ENCODE measurements at regions not wholly inside any gene's neighbourhood (a gene's known extent, or its start where the extent isn't known, plus 50 kb on each side); places are given as distances from the start of the nearest gene placed in this dataset.

- no peak overlapping the region for H3K27ac ChIP-seq (ENCODE audit: insufficient read depth, low read length)
- no peak overlapping the region for H2AFZ ChIP-seq (replicated peaks; ENCODE audit: low read length, poor library complexity)
- no peak overlapping the region for H3K18ac ChIP-seq (ENCODE audit: low read depth, low read length)
- no peak overlapping the region for H2AK5ac ChIP-seq (ENCODE audit: low read depth, low read length)
- H3K4me3 ChIP-seq (ENCODE audit: insufficient read depth, low read depth, low read length): no peak overlapping the region
- H3K4ac ChIP-seq (ENCODE audit: low read depth, low read length): no peak overlapping the region
- no peak overlapping the region for H2BK120ac ChIP-seq (ENCODE audit: low read depth, low read length)
- H3K27me3 ChIP-seq (ENCODE audit: control insufficient read depth, insufficient read depth, low read length): no peaks in the 10 kb centered on the region
- H3K4me1 ChIP-seq (ENCODE audit: control insufficient read depth, insufficient read depth, low read length): no peaks in the 10 kb centered on the region
- H4K20me1 ChIP-seq (ENCODE audit: insufficient read depth, low read length): no peaks in the 10 kb centered on the region
- TF ChIP-seq RCOR1 (IDR thresholded peaks at IDR 0.05; ENCODE audit: insufficient replicate concordance, low read length): no peak
- no peak overlapping the region for H2BK20ac ChIP-seq (ENCODE audit: low read depth, low read length)
- H2BK15ac ChIP-seq (ENCODE audit: low read depth, low read length): no peak overlapping the region
- H3K9me1 ChIP-seq (ENCODE audit: insufficient read depth, low read length): no peaks in the 10 kb centered on the region
- no peak overlapping the region for H3K56ac ChIP-seq (ENCODE audit: extremely low read depth, insufficient read depth, low read length)
- no TSS peak for BruUV-seq (replicated peaks)
- no peak overlapping the region for H4K5ac ChIP-seq (ENCODE audit: low read depth, low read length)
- no peak overlapping the region for H4K8ac ChIP-seq (ENCODE audit: low read depth in 2 of 2, low read length in 2 of 2)
- H4K91ac ChIP-seq (ENCODE audit: insufficient read depth, low read depth, low read length): no peak overlapping the region
- no peak overlapping the region for H3K23ac ChIP-seq (ENCODE audit: low read depth, low read length)
- no peak overlapping the region for H2AK9ac ChIP-seq (replicated peaks; ENCODE audit: low read depth, low read length, poor library complexity)
- no peaks in the 10 kb centered on the region for H3K36me3 ChIP-seq (ENCODE audit: control insufficient read depth, insufficient read depth, low read length)
- dilution Hi-C loops (cut with HindIII; ENCODE audit: low sequenced_read_pairs, unreplicated experiment): no loop called here
- intact Hi-C loops (cut with micrococcal nuclease): no loop called here
- no peak overlapping the region for H3K14ac ChIP-seq (replicated peaks; ENCODE audit: low read depth, low read length)
- H3K79me1 ChIP-seq (ENCODE audit: low read depth in 1 of 2, low read length in 2 of 2): no peaks in the 10 kb centered on the region
- WGBS, 2 experiments (ENCODE audit: extremely low coverage in 2 of 2, insufficient read length in 1 of 2): no CpG with 5 or more reads among the region's 5 CpGs
- POLR2A ChIA-PET (ENCODE audit: unreplicated experiment): no interaction called here
- no peak overlapping the region for H3K9ac ChIP-seq (ENCODE audit: low read depth, low read length)
- CTCF ChIA-PET: no interaction called here
- no peak overlapping the region for H2BK5ac ChIP-seq (ENCODE audit: low read depth, low read length, poor library complexity, severe bottlenecking)
- H3K4me2 ChIP-seq (ENCODE audit: low read depth, low read length): no peak overlapping the region
- no peak for DNase-seq
- no peaks in the 10 kb centered on the region for H3K9me3 ChIP-seq (ENCODE audit: control insufficient read depth, insufficient read depth, low read length)
- in situ Hi-C loops (cut with MboI; ENCODE audit: low sequenced_read_pairs): no loop called here
- no peak for ATAC-seq (ENCODE audit: low read depth)
Observed at GRCh38 chr5:114007678-114008077, 354.2 kb upstream of the KCNN2 start.
